ENCODE measurements at regions not wholly inside any gene's neighbourhood (a gene's known extent, or its start where the extent isn't known, plus 50 kb on each side); places are given as distances from the start of the nearest gene placed in this dataset.
A peak's percentile ranks its signal among the peaks of the same experiment; 100 is the strongest.

DNA sequence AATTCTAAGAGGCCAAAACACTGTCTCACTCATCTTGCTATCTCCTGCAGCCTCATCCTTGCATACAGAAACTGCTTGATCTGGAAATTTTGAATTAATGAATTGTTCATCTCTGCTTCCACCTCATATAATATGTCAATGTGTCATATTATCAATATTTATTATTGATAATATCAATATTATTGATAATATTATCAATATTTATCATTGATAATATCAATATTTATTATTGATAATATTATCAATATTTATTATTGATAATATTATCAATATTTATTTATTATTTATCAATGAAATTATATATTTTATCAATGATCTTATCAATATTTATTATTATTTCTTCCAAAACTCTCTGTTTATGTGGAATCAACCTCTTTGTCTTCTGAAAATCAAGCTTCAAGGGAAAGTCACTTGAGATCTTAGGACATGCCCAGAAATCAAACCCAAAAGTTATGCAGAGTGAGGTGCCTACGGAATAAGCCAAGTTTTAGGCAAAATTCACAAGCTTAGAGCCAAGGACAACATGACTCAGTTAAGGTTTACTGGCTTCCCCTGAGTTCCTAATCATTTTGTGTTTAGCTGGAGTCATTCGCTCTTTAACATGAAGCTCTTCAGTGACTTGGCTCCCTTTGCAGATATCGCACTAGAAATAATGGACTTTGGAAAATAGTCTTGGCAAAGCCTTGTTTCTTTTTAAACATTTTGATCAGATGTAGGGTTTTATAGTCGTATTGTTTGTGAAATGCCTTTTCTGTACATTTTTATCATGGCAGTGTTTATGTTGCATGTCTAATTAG is 297.1 kb upstream of the RARB start:
- intact Hi-C loops (cut with DNase I): no loop called here
- DNase-seq (no peak), ATAC-seq (ENCODE audit: poor library complexity) (no peak)

- DNase-seq (no peak), ATAC-seq (ENCODE audit: poor library complexity) (no peak)
- intact Hi-C loops (cut with DNase I): no loop called here
Measured at GRCh38 chr3:25133588-25133987, 294.5 kb upstream of the RARB start.

DNA sequence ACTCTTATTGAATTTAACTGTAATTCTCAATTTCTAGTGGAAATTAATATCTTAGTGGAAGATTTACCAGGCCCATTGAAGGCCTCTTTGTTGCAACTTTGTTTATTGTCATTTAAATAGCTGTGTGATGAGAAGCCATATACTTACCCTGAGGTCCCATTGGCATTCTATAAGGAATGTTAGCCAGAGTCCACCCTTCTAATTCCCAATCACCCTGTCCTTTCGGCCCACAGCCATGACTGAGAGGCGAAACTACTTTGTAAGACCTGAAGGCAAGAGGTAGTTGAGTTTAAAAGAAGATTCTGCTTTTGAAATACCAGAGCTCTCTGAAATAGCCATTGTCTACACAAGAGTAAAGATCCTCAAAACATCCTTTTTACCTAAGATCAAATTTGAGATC is 290.5 kb upstream of the RARB start:
- DNase-seq (no peak), ATAC-seq (ENCODE audit: poor library complexity) (no peak)
- intact Hi-C loops (cut with DNase I): no loop called here

GRCh38 chr3:25139267-25139666 is 288.8 kb upstream of the RARB start:
- no peak for ATAC-seq (ENCODE audit: poor library complexity)
- no peak for DNase-seq
- intact Hi-C loops (cut with DNase I): no loop called here

DNA sequence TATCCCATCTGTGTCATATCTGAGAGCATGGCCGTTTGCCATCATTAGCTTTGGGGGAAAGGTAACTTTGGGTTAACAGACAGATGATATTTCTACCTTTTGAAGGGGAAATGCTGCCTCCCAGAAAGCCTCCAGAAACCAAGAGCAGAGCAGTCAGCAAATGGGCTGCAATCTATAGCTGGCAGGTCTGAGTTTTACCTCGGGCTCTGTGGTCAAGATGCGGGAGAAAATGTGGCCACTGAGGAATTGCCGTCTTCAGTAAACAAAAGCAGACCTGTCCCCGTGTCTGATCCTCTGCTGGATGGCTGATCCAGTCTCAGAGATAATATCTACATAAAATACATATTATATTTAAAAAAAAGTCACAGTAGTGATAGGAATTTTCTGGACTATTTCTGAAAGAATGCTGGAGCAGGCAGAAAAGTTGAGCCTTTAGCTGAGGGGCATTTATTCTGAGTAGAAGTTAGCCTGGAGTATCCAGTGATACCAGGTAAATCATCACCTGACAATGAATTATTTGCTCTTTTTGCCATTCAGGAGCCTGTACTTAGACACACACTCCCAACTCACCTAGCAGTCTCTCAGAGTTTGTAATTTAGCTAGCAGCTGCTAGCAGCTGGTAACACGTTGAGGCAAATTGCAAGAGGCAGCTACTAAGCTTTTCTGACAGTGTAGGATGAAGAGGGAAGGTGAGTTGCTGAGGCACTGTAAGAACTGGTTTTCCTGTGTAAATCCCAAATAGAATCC is 285.3 kb upstream of the RARB start:
- DNase-seq: no peak
- intact Hi-C loops (cut with DNase I): no loop called here
- no peak for ATAC-seq (ENCODE audit: poor library complexity)

DNA sequence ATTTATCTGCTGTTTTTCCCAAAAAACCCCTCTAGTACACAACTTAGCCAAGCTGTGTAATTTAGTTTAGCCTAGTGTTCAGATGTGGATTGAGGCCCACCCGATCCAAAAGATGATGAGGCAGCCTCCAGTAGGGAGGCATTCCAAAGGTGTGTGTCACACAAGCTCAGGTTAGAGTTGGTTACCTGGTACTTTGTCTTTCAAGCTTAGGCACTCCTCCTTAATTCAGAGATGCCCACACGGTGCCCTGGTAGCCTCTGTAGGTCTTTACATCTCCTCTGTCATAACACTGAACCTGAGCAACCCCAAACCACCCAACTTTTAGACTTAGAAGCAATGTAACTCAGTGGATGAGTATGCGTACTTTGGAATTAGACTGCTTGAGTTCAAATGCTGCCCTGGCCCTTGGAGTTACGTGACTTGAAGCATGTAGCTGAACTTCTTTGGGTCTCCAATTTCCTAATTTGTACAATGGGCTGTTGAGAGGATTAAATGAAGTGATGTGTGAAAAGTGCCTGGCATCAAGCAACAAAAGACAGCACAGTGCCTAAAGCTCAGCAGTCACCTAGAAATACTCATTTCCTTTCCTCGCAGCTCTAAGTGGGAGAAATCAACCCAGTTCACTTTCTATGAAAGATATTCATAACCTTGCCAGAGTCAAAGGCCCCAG is 284.6 kb upstream of the RARB start:
- no peak for ATAC-seq (ENCODE audit: poor library complexity)
- no peak for DNase-seq
- intact Hi-C loops (cut with DNase I): no loop called here

GRCh38 chr3:25144430-25144829 is 283.6 kb upstream of the RARB start:
- DNase-seq (no peak), ATAC-seq (ENCODE audit: poor library complexity) (no peak)
- intact Hi-C loops (cut with DNase I): no loop called here

- DNase-seq (no peak), ATAC-seq (ENCODE audit: poor library complexity) (no peak)
- intact Hi-C loops (cut with DNase I): no loop called here
Measured at GRCh38 chr3:25145176-25145575, 282.9 kb upstream of the RARB start.

- DNase-seq (no peak), ATAC-seq (ENCODE audit: poor library complexity) (no peak)
- intact Hi-C loops (cut with DNase I): no loop called here
Measured at GRCh38 chr3:25150199-25150598, 277.9 kb upstream of the RARB start.

GRCh38 chr3:25151281-25151902 is 276.7 kb upstream of the RARB start:
- DNase-seq (no peak), ATAC-seq (ENCODE audit: poor library complexity) (peak; percentile 25)
- intact Hi-C loops (cut with DNase I): no loop called here

- intact Hi-C loops (cut with DNase I): no loop called here
- DNase-seq: no peak
- ATAC-seq (ENCODE audit: poor library complexity): no peak
Measured at GRCh38 chr3:25151903-25152295, 276.2 kb upstream of the RARB start.

- DNase-seq (no peak), ATAC-seq (ENCODE audit: poor library complexity) (no peak)
- intact Hi-C loops (cut with DNase I): no loop called here
Measured at GRCh38 chr3:25153136-25153535, 274.9 kb upstream of the RARB start.

DNA sequence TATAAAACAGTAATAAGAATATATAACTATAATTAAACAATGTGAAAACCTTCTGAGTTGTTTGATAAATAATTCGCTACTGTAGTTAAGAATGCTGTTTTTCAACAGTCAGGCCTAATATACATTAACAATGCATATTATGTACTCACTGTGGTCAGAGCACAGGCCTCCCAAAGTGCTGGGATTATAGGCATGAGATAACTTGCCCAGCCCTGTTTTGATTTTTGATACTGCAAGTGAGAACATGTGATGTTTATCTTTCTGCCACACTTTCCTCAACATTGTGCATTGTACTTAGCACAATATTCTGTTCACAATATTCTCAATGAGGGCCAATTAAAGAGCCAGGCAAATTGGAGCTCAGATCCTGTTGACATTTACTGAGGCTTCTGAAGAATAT is 274.5 kb upstream of the RARB start:
- intact Hi-C loops (cut with DNase I): no loop called here
- ATAC-seq (ENCODE audit: poor library complexity) (no peak), DNase-seq (no peak)

DNA sequence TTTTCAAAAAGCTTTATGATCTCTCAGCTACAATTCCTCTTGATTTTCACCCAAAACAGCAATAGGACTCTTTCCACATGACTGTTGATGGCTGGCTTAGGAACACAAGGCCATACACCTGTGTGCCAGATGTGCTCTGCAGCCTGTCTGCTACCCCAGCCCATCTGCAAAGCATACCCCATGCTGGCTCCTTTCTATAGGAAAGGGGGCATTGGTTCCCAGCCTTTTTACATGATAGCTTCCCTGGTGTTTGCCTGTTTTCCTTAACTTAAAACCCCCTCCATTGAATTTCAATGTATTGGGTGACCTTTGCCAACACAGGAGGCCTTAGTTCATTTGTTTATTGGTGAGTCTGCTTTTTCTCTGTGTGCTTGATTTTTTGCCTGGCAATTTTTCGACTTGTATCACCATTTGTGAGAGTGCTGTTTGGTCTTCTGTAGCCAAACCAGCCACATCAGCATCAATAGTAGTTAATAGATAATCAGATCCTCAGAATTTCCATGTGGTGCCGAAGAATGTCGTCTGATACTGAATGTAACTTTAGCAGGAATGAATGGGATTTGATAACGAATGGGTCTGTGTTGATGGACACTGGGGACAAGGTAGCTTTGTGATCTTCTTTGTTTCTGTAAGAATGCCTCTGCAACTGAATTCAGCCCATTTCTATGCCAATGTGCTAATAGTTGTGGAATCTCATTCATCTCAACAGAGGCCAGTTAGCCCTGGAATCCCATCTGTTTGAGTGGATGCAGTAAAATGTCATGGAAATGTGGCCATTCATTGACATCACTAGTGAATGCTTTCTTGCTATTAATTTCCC is 272.2 kb upstream of the RARB start:
- DNase-seq: no peak
- ATAC-seq (ENCODE audit: poor library complexity): no peak
- intact Hi-C loops (cut with DNase I): no loop called here

- intact Hi-C loops (cut with DNase I): no loop called here
- DNase-seq (no peak), ATAC-seq (ENCODE audit: poor library complexity) (peak; percentile 88)
Measured at GRCh38 chr3:25156626-25157025, 271.4 kb upstream of the RARB start.

GRCh38 chr3:25165306-25165705 is 262.8 kb upstream of the RARB start:
- DNase-seq: no peak
- ATAC-seq (ENCODE audit: poor library complexity): no peak
- intact Hi-C loops (cut with DNase I): no loop called here

DNA sequence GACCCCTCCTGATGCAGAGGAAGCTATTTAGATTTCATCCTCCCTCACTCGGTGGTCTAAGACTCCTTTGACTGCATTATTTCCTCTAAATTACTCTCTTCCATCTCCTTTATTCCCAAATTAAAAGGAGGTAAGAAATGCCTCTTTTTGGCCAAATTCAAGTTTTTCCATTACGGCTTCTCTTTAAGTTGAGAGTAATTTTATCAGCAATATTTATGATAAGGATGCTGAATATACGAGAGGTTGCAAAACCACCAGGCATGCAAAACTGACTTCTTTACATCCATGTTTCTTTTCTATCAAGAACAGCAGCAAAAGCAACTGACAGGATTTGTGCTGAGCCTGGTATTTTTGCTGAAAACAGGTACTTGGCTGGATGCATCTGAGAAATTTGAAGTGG is 262.0 kb upstream of the RARB start:
- ATAC-seq (ENCODE audit: poor library complexity) (no peak), DNase-seq (no peak)
- intact Hi-C loops (cut with DNase I): no loop called here

- DNase-seq (no peak), ATAC-seq (ENCODE audit: poor library complexity) (no peak)
- intact Hi-C loops (cut with DNase I): no loop called here
Measured at GRCh38 chr3:25169151-25169550, 258.9 kb upstream of the RARB start.

DNA sequence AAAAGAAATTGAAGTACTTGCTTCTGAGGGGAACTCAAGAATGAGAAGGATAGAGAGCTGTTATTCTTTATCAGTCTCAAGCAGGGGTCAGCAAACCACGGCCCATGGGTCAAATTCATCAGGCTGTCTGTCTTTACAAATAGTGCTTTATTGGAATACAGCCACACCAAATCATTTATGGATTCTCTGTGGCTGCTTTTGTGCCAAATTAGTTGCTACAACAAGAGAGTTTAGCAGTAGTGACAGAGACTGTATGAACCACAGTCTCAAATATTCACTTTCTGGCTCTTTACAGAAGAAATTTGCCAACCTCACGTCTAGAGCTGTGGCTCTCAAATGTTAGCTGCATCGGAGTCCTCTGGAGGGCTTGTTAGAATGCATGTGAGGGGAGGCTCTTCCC is 258.0 kb upstream of the RARB start:
- no peak for ATAC-seq (ENCODE audit: poor library complexity)
- intact Hi-C loops (cut with DNase I): loop anchor here (10.0 kb wide), 1 partner anchor 425 kb away; no protein-coding TSS in a partner anchor

More for the DNA sequence above, 258.0 kb upstream of the RARB start:
- no peak for DNase-seq

Data from Right ventricle myocardium superior (tissue), 1 donor.